ENCODE measurements at regions not wholly inside any gene's neighbourhood (a gene's known extent, or its start where the extent isn't known, plus 50 kb on each side); places are given as distances from the start of the nearest gene placed in this dataset.

- TF ChIP-seq MAX (IDR thresholded peaks at IDR 0.05; ENCODE audit: insufficient read depth, insufficient read length) (no peak), POLR2A (IDR thresholded peaks at IDR 0.05; ENCODE audit: low read depth, low read length) (no peak)
Observed at GRCh38 chr13:63900406-63900805, 2484.8 kb upstream of the PCDH20 start.

Data from endothelial cell of umbilical vein (primary cell).